SK-N-SH (cell line): ENCODE measurements at regions not wholly inside any gene's neighbourhood (a gene's known extent, or its start where the extent isn't known, plus 50 kb on each side); places are given as distances from the start of the nearest gene placed in this dataset.

ENCODE experiments used
- CTCF ChIP-seq: fragments of 200-600 bp; sonication (generic); IDR thresholded peaks from 2 replicates; pipeline ENCODE4 v1.6.1; 2017; ENCODE audit warnings: antibody characterized with exemption, mild to moderate bottlenecking, moderate library complexity
- MAX ChIP-seq: IDR thresholded peaks from 2 replicates; pipeline ENCODE4 v1.4.0; 2012; ENCODE audit warnings: low read depth
- MXI1 ChIP-seq: IDR thresholded peaks from 2 replicates; pipeline ENCODE4 v1.6.1; 2012; ENCODE audit warnings: mild to moderate bottlenecking, low read depth, low read length, improper control_type of control experiment
- RAD21 ChIP-seq: IDR thresholded peaks from 2 replicates; pipeline ENCODE4 v1.6.1; 2012; ENCODE audit warnings: mild to moderate bottlenecking, low read length
- REST ChIP-seq: IDR thresholded peaks from 2 replicates; pipeline ENCODE4 v1.6.1; 2012; ENCODE audit warnings: mild to moderate bottlenecking, low read depth, low read length, moderate library complexity
- RXRA ChIP-seq: IDR thresholded peaks from 2 replicates; pipeline ENCODE4 v1.4.0; 2012; ENCODE audit warnings: low read depth, mild to moderate bottlenecking, borderline replicate concordance
- USF2 ChIP-seq: fragments of 150-350 bp; IDR thresholded peaks from 2 replicates; pipeline ENCODE4 v1.6.1; 2017; ENCODE audit warnings: antibody characterized with exemption, low read length, low read depth, borderline replicate concordance

- TF ChIP-seq CTCF (no peak), RXRA (no peak), RAD21 (no peak), MXI1 (no peak), MAX (no peak), REST (no peak), USF2 (no peak)
These were observed 121.9 kb upstream of the NECTIN1 start for GRCh38 chr11:119850822-119851409.
